ENCODE measurements at regions not wholly inside any gene's neighbourhood (a gene's known extent, or its start where the extent isn't known, plus 50 kb on each side); places are given as distances from the start of the nearest gene placed in this dataset.
"Not testable (repeated sequence)": the region's sequence is repeated elsewhere in the genome, so short reads cannot be mapped to it uniquely, and the experiment has no call there.

- Histone ChIP-seq H3K9me3 (no peaks in the 10 kb centered on the region), H3K27ac (no peak overlapping the region), H3K4me3 (no peak overlapping the region), H3K36me3 (no peaks in the 10 kb centered on the region), H3K27me3 (no peaks in the 10 kb centered on the region), H3K4me1 (no peaks in the 10 kb centered on the region)
- TF ChIP-seq CTCF (IDR thresholded peaks at IDR 0.05): no peak
- TF ChIP-seq POLR2A (IDR thresholded peaks at IDR 0.05): no peak
- no peak for TF ChIP-seq POLR2AphosphoS5 (IDR thresholded peaks at IDR 0.05)
- DNase-seq (ENCODE audit: low spot score in 2 of 2): no peak
- intact Hi-C loops (cut with DNase I; ENCODE audit: low total_unique reads): no loop called here
Observed at GRCh38 chr5:86257871-86258270, 359.9 kb upstream of the COX7C start.

- intact Hi-C loops (cut with DNase I; ENCODE audit: low total_unique reads); H3K27me3 ChIP-seq; H3K9me3 ChIP-seq; H3K4me3 ChIP-seq; H3K27ac ChIP-seq; DNase-seq (ENCODE audit: low spot score in 2 of 2); H3K4me1 ChIP-seq; H3K36me3 ChIP-seq: not testable (repeated sequence)
Observed at GRCh38 chr5:86284400-86285190, 333.1 kb upstream of the COX7C start.

- H3K27me3 ChIP-seq; H3K4me3 ChIP-seq; H3K4me1 ChIP-seq; H3K36me3 ChIP-seq; DNase-seq (ENCODE audit: low spot score in 2 of 2); intact Hi-C loops (cut with DNase I; ENCODE audit: low total_unique reads); H3K9me3 ChIP-seq; H3K27ac ChIP-seq: not testable (repeated sequence)
Observed at GRCh38 chr5:86287437-86287836, 330.3 kb upstream of the COX7C start.

- DNase-seq (ENCODE audit: low spot score in 2 of 2); H3K4me3 ChIP-seq; H3K4me1 ChIP-seq; H3K9me3 ChIP-seq; H3K27me3 ChIP-seq; H3K27ac ChIP-seq; intact Hi-C loops (cut with DNase I; ENCODE audit: low total_unique reads); H3K36me3 ChIP-seq: not testable (repeated sequence)
Observed at GRCh38 chr5:86289786-86290185, 328.0 kb upstream of the COX7C start.

- H3K4me1 ChIP-seq; H3K27ac ChIP-seq; H3K27me3 ChIP-seq; H3K36me3 ChIP-seq; H3K4me3 ChIP-seq; intact Hi-C loops (cut with DNase I; ENCODE audit: low total_unique reads); H3K9me3 ChIP-seq; DNase-seq (ENCODE audit: low spot score in 2 of 2): not testable (repeated sequence)
Observed at GRCh38 chr5:86292811-86293210, 324.9 kb upstream of the COX7C start.

- DNase-seq (ENCODE audit: low spot score in 2 of 2); H3K4me1 ChIP-seq; intact Hi-C loops (cut with DNase I; ENCODE audit: low total_unique reads): not testable (repeated sequence)
Observed at GRCh38 chr5:86302643-86303042, 315.1 kb upstream of the COX7C start.

GRCh38 chr5:86305050-86305449 lies 312.7 kb upstream of the COX7C start:
- H3K4me1 ChIP-seq; H3K4me3 ChIP-seq; DNase-seq (ENCODE audit: low spot score in 2 of 2); intact Hi-C loops (cut with DNase I; ENCODE audit: low total_unique reads); H3K27ac ChIP-seq; H3K36me3 ChIP-seq; H3K9me3 ChIP-seq; H3K27me3 ChIP-seq: not testable (repeated sequence)

More at GRCh38 chr5:86302643-86303042, 315.1 kb upstream of the COX7C start:
- H3K9me3 ChIP-seq, H3K27ac ChIP-seq, H3K36me3 ChIP-seq, H3K27me3 ChIP-seq, H3K4me3 ChIP-seq: not testable (repeated sequence)

- intact Hi-C loops (cut with DNase I; ENCODE audit: low total_unique reads): no loop called here
- H3K27me3 ChIP-seq: no peaks in the 10 kb centered on the region
- H3K27ac ChIP-seq: no peak overlapping the region
- DNase-seq (ENCODE audit: low spot score in 2 of 2): no peak
- no peak overlapping the region for H3K4me3 ChIP-seq
- H3K9me3 ChIP-seq: no peaks in the 10 kb centered on the region
- H3K36me3 ChIP-seq: no peaks in the 10 kb centered on the region
- H3K4me1 ChIP-seq: no peaks in the 10 kb centered on the region
- TF ChIP-seq POLR2A (IDR thresholded peaks at IDR 0.05) (no peak), POLR2AphosphoS5 (IDR thresholded peaks at IDR 0.05) (no peak), CTCF (IDR thresholded peaks at IDR 0.05) (no peak)
Observed at GRCh38 chr5:86314951-86315350, 302.8 kb upstream of the COX7C start.
